IPS-18c (cell line): ENCODE measurements at regions not wholly inside any gene's neighbourhood (a gene's known extent, or its start where the extent isn't known, plus 50 kb on each side); places are given as distances from the start of the nearest gene placed in this dataset.
A peak's percentile ranks its signal among the peaks of the same experiment; 100 is the strongest.
"Not testable (repeated sequence)": the region's sequence is repeated elsewhere in the genome, so short reads cannot be mapped to it uniquely, and the experiment has no call there.

ENCODE experiments used
- H3K4me3 ChIP-seq: 2 replicates; pipeline ENCODE4 v1.7.0; 2013; ENCODE audit warnings: low read depth, mild to moderate bottlenecking, low read length, moderate library complexity; ENCODE audit not compliant: insufficient read depth
- H3K9me3 ChIP-seq: one replicate; pipeline ENCODE4 v1.6.1; 2013; ENCODE audit warnings: mild to moderate bottlenecking, low read length, moderate library complexity; ENCODE audit not compliant: control insufficient read depth, insufficient read depth

GRCh38 chrX:134045372-134045771, 60.0 kb upstream of the GPC3 start:
- H3K9me3 ChIP-seq, H3K4me3 ChIP-seq: not testable (repeated sequence)

DNA sequence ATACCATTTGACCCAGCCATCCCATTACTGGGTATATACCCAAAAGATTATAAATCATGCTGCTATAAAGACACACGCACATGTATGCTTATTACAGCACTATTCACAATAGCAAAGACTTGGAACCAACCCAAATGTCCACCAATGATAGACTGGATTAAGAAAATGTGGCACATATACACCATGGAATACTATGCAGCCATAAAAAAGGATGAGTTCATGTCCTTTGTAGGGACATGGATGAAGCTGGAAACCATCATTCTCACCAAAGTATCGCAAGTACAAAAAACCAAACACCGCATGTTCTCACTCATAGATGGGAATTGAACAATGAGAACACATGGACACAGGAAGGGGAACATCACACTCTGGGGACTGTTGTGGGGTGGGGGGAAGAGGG, 81.7 kb upstream of the GPC3 start:
- not testable (repeated sequence) for H3K4me3 ChIP-seq, H3K9me3 ChIP-seq

DNA sequence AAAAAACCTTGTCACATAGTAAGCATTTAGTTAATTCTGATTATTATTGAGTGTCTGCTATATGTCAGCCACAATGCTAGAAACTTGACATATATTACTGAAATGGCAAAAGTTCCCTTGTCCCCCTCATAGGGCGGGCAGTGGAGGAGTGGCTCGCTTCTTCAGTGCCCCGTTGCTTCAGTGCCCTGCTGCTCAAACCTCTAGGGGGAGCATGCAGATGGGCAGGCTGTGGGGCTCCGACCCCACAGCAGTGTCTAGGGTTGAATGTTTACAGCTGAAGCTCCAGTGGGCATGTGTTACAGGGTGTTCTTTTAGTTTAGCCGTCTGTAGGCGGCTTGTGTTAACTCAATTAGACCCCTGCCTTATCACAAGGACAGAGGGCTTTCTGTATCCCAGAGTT, 86.5 kb upstream of the GPC3 start:
- not testable (repeated sequence) for H3K9me3 ChIP-seq

GRCh38 chrX:134073341-134073740, 87.9 kb upstream of the GPC3 start:
- peaks cover 3% of the 10 kb centered on the region for H3K9me3 ChIP-seq
- H3K4me3 ChIP-seq = no peak overlapping the region

More for the DNA sequence above, 86.5 kb upstream of the GPC3 start:
- H3K4me3 ChIP-seq = not testable (repeated sequence)

DNA sequence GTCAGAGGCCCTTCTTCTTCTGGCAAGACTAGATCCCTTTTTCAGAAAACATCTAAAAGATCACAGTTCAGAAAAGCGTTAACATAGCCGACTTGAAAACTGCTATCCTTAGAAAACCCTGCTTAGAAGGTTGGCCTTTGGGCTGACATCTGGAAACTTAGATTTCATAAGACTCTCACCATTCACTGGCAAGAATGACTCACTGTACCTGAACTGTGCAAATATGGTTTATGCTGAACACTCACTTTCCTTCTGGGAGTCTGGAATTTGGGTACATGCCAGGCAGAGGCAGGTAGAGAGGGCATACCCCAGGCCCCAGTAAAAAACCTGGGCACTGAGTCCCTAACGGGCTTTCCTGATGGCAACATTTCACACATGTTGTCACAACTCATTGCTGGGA, 88.8 kb upstream of the GPC3 start:
- no peak overlapping the region for H3K4me3 ChIP-seq
- peaks cover 3% of the 10 kb centered on the region for H3K9me3 ChIP-seq

GRCh38 chrX:134075894-134076718, 90.7 kb upstream of the GPC3 start:
- H3K9me3 ChIP-seq = peaks cover 3% of the 10 kb centered on the region

GRCh38 chrX:134095366-134095765, 110.0 kb upstream of the GPC3 start:
- Histone ChIP-seq H3K9me3 (peaks cover 5% of the 10 kb centered on the region), H3K4me3 (no peak overlapping the region)

More at GRCh38 chrX:134075894-134076718, 90.7 kb upstream of the GPC3 start:
- no peak overlapping the region for H3K4me3 ChIP-seq

- no peak overlapping the region for H3K4me3 ChIP-seq
- peaks cover 11% of the 10 kb centered on the region for H3K9me3 ChIP-seq
These were observed 116.2 kb upstream of the GPC3 start for GRCh38 chrX:134101636-134102035.

DNA sequence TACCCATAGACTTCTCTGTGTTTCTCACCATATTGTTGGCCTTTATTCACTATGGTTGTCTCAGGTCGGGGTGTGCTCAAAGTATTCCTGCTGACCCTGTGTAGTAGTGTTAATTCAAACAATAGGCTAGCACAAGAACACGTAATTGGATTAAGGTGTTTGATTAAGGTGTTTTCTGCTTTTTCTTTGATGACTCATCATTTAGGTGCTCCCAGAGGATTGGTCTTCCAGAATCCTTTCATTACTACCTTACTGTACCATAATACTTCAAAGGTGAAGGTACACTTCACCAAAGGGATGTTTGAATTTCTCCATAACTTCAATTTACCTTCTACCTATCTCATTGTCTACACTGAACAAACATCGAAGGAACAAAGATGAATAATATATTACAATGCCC, 121.7 kb upstream of the CCDC160 start:
- Histone ChIP-seq H3K9me3 (peaks cover 3% of the 10 kb centered on the region), H3K4me3 (no peak overlapping the region)

GRCh38 chrX:134137341-134137740, 99.6 kb upstream of the CCDC160 start:
- H3K4me3 ChIP-seq = no peak overlapping the region

GRCh38 chrX:134139090-134139489, 97.9 kb upstream of the CCDC160 start:
- Histone ChIP-seq H3K4me3 (no peak overlapping the region), H3K9me3 (peaks cover 3% of the 10 kb centered on the region)

More at GRCh38 chrX:134137341-134137740, 99.6 kb upstream of the CCDC160 start:
- H3K9me3 ChIP-seq = peaks cover 3% of the 10 kb centered on the region

DNA sequence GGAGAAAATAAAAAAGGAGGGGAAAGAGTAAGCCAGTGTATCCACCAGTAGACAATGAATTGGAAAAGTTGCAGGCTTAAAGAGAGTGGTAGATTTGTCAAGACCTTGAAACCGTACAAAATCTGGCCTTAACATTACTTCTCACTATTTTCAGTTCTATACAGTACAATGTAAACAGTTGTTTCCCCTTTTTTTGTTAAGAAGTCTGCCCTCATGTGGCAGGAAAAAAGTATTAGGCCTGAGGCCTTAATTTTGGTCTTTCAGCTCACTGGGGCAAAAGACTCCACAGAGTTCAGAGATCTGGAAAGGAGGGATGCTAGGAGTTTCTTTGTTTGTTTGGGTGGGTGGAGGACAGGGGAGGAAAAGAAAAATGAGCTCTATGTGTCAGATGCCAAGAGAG, 92.8 kb upstream of the CCDC160 start:
- H3K9me3 ChIP-seq = peaks cover 7% of the 10 kb centered on the region
- no peak overlapping the region for H3K4me3 ChIP-seq

GRCh38 chrX:134146493-134146892, 90.5 kb upstream of the CCDC160 start:
- Histone ChIP-seq H3K4me3 (0 out of 2 replicates have a peak overlapping the region, but pooled peaks have one; percentile 15), H3K9me3 (peaks cover 7% of the 10 kb centered on the region)

DNA sequence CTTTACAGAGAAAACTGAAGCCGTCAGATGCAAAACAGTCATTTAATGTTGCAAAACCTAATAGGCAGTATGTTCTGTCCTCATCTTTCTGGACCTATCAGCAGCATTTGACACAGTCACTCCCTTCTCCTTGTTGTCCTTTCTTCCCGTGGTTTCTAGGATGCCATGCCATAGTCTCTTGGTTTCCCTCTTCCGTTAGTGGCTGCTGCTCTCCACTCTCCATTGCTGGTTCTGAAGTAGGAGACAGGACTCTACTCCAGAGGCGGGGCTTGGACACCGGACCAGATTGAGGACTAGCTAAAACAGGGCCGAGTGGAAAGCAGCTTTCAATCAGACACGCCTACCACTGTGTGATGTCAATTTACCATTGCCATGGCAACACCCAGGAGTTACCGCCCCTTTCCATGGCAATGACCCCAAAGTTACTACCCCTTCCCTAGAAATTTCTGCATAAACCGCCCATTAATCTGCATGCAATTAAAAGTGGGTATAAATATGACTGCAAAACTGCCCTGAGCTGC, 88.8 kb upstream of the CCDC160 start:
- no peak overlapping the region for H3K4me3 ChIP-seq
- H3K9me3 ChIP-seq = peaks cover 4% of the 10 kb centered on the region

GRCh38 chrX:134158821-134159512, 78.0 kb upstream of the CCDC160 start:
- no peak overlapping the region for H3K4me3 ChIP-seq

DNA sequence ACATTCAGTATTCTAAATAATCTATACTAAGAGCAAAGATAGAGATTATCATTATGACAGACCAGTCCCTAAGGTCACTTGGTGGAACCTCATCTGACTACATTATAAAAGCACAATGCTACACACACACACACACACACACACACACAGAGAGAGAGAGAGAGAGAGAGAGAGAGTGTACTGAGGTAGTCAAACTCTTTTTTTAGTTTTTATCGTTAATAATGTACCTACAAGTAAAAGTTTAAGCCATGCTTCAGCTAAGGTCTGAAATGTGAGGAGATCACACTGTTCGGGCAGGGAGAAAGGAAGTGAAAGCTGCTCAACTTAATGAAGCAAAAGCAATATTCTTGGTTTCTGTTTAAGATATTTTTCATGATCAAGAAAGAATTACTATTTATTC, 75.8 kb upstream of the CCDC160 start:
- H3K9me3 ChIP-seq = no peaks in the 10 kb centered on the region

More at GRCh38 chrX:134158821-134159512, 78.0 kb upstream of the CCDC160 start:
- H3K9me3 ChIP-seq = no peaks in the 10 kb centered on the region

DNA sequence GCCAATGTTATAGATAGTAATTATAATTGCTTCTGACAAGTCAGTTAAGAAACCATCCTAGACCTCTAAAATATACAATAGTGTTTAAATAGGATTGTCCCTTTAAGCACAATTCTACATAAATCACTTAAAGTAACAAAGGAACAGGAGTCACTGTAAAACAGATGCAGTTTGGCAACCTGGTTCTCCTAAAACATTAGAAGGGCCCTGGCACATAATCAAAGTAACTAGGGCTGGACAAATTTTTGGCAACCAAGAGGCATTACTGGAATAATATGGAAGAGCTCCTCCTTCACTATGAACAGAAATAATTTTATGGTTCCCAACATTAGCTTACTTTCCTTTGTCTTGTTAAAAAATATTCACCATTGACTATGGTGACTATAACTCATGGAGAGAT, 75.0 kb upstream of the CCDC160 start:
- Histone ChIP-seq H3K4me3 (no peak overlapping the region), H3K9me3 (peaks cover 1% of the 10 kb centered on the region)

More for the DNA sequence above, 75.8 kb upstream of the CCDC160 start:
- no peak overlapping the region for H3K4me3 ChIP-seq

GRCh38 chrX:134163836-134164235, 73.1 kb upstream of the CCDC160 start:
- H3K9me3 ChIP-seq = peaks cover 2% of the 10 kb centered on the region
- no peak overlapping the region for H3K4me3 ChIP-seq
